Fibroblast of skin of back (primary cell): ENCODE measurements at regions not wholly inside any gene's neighbourhood (a gene's known extent, or its start where the extent isn't known, plus 50 kb on each side); places are given as distances from the start of the nearest gene placed in this dataset.

Experiments
- DNase-seq: peaks from one replicate; pipeline ENCODE4 v3.0.0-alpha.2; 2013

- no peak for DNase-seq
Observed at GRCh38 chr14:29290441-29290840, 523.9 kb downstream of the FOXG1 start.

GRCh38 chr14:29299372-29299771 lies 532.8 kb downstream of the FOXG1 start:
- DNase-seq, result no peak

GRCh38 chr14:29301571-29301970 lies 535.0 kb downstream of the FOXG1 start:
- DNase-seq, result no peak

GRCh38 chr14:29310210-29310609 lies 543.6 kb downstream of the FOXG1 start:
- DNase-seq, result no peak

- DNase-seq, result peak; percentile 86
Observed at GRCh38 chr14:29310757-29311156, 544.2 kb downstream of the FOXG1 start.

- peak; percentile 27 for DNase-seq
Observed at GRCh38 chr14:29311983-29312382, 545.4 kb downstream of the FOXG1 start.

- DNase-seq, result no peak
Observed at GRCh38 chr14:29316936-29317335, 550.3 kb downstream of the FOXG1 start.

GRCh38 chr14:29317423-29317822 lies 550.8 kb downstream of the FOXG1 start:
- DNase-seq, result no peak

- DNase-seq, result peak; percentile 65
Observed at GRCh38 chr14:29320286-29320685, 553.7 kb downstream of the FOXG1 start.

- peak; percentile 82 for DNase-seq
Observed at GRCh38 chr14:29321646-29322045, 555.1 kb downstream of the FOXG1 start.

GRCh38 chr14:29339494-29340172 lies 573.0 kb downstream of the FOXG1 start:
- no peak for DNase-seq

GRCh38 chr14:29348504-29348903 lies 579.1 kb downstream of the PRKD1 start:
- no peak for DNase-seq

- DNase-seq, result no peak
Observed at GRCh38 chr14:29350496-29350895, 577.2 kb downstream of the PRKD1 start.

- DNase-seq, result no peak
Observed at GRCh38 chr14:29351996-29352705, 575.5 kb downstream of the PRKD1 start.

- DNase-seq, result no peak
Observed at GRCh38 chr14:29352706-29353080, 575.0 kb downstream of the PRKD1 start.

- DNase-seq, result no peak
Observed at GRCh38 chr14:29353513-29353912, 574.1 kb downstream of the PRKD1 start.

- no peak for DNase-seq
Observed at GRCh38 chr14:29354486-29354885, 573.2 kb downstream of the PRKD1 start.

GRCh38 chr14:29355331-29355730 lies 572.3 kb downstream of the PRKD1 start:
- no peak for DNase-seq

- DNase-seq, result no peak
Observed at GRCh38 chr14:29355846-29356245, 571.8 kb downstream of the PRKD1 start.

- no peak for DNase-seq
Observed at GRCh38 chr14:29360656-29361055, 567.0 kb downstream of the PRKD1 start.

GRCh38 chr14:29370024-29370423 lies 557.6 kb downstream of the PRKD1 start:
- DNase-seq, result no peak

GRCh38 chr14:29376237-29376636 lies 551.4 kb downstream of the PRKD1 start:
- no peak for DNase-seq

- DNase-seq, result no peak
Observed at GRCh38 chr14:29380826-29381225, 546.8 kb downstream of the PRKD1 start.

GRCh38 chr14:29388571-29388970 lies 539.1 kb downstream of the PRKD1 start:
- no peak for DNase-seq
